AG09319 (cell line): ENCODE measurements at regions not wholly inside any gene's neighbourhood (a gene's known extent, or its start where the extent isn't known, plus 50 kb on each side); places are given as distances from the start of the nearest gene placed in this dataset.
A peak's percentile ranks its signal among the peaks of the same experiment; 100 is the strongest.

Experiments
- DNase-seq: peaks from one replicate; pipeline ENCODE4 v3.0.0-alpha.2; 2010; ENCODE audit warnings: low read depth; ENCODE audit errors: extremely low read depth
- CTCF ChIP-seq: IDR thresholded peaks from 2 replicates; pipeline ENCODE4 v1.5.1; 2011; ENCODE audit warnings: low read depth, mild to moderate bottlenecking, inconsistent platforms, low read length, moderate library complexity

GRCh38 chr6:1547785-1548184, 61.9 kb upstream of the FOXC1 start:
- TF ChIP-seq CTCF = no peak
- no peak for DNase-seq

- TF ChIP-seq CTCF = no peak
These were observed 58.5 kb upstream of the FOXC1 start for GRCh38 chr6:1551249-1551648.

GRCh38 chr6:1552296-1552761, 57.4 kb upstream of the FOXC1 start:
- TF ChIP-seq CTCF = peak; percentile 40
- DNase-seq = no peak

More at GRCh38 chr6:1551249-1551648, 58.5 kb upstream of the FOXC1 start:
- no peak for DNase-seq

- no peak for DNase-seq
These were observed 56.1 kb upstream of the FOXC1 start for GRCh38 chr6:1553562-1554083.

GRCh38 chr6:1554141-1554475, 55.6 kb upstream of the FOXC1 start:
- DNase-seq = no peak
- TF ChIP-seq CTCF = no peak

More at GRCh38 chr6:1553562-1554083, 56.1 kb upstream of the FOXC1 start:
- TF ChIP-seq CTCF = no peak

- DNase-seq = peak; percentile 14
These were observed 55.0 kb upstream of the FOXC1 start for GRCh38 chr6:1554476-1555310.

More at GRCh38 chr6:1554476-1555310, 55.0 kb upstream of the FOXC1 start:
- peak; percentile 53 for TF ChIP-seq CTCF
